Left lung (tissue), 4 donors: ENCODE measurements at regions not wholly inside any gene's neighbourhood (a gene's known extent, or its start where the extent isn't known, plus 50 kb on each side); places are given as distances from the start of the nearest gene placed in this dataset.
A peak's percentile ranks its signal among the peaks of the same experiment; 100 is the strongest.
"Not testable (repeated sequence)": the region's sequence is repeated elsewhere in the genome, so short reads cannot be mapped to it uniquely, and the experiment has no call there.

Experiments
- ATAC-seq: fragments of 200-7000 bp; cut with Tn5 transposase; one replicate; pipeline ENCODE4 v1.9.1; 2020; ENCODE audit warnings: moderate library complexity
- DNase-seq, 4 donors: peaks; one replicate each; pipeline ENCODE4 v3.0.0-alpha.2; 2013 to 2020
- H3K27ac ChIP-seq, 2 donors: fragments of 200-600 bp; sonication (generic) in 1 of 2; one replicate each; pipeline versions ENCODE4 v1.5.0 to v1.8.0; 2020 to 2021
- H3K27me3 ChIP-seq, 2 donors: fragments of 200-600 bp; sonication (generic) in 1 of 2; one replicate each; pipeline versions ENCODE4 v1.5.0 to v1.8.0; 2020 to 2021
- H3K36me3 ChIP-seq, 2 donors: fragments of 200-600 bp; sonication (generic) in 1 of 2; one replicate each; pipeline versions ENCODE4 v1.5.0 to v1.8.0; 2020 to 2021
- H3K4me1 ChIP-seq, 2 donors: fragments of 200-600 bp; one replicate each; pipeline ENCODE4 v1.8.0; 2021
- H3K4me3 ChIP-seq, 2 donors: fragments of 200-600 bp; sonication (generic) in 1 of 2; one replicate each; pipeline versions ENCODE4 v1.5.0 to v1.8.0; 2020 to 2021; ENCODE audit warnings: mild to moderate bottlenecking in 1 of 2
- H3K9me3 ChIP-seq, 2 donors: fragments of 200-600 bp; sonication (generic) in 1 of 2; one replicate each; pipeline versions ENCODE4 v1.5.0 to v1.8.0; 2020 to 2021
- intact Hi-C, 2 donors: fragments of 100-400 bp; cut with DNase I; formaldehyde crosslinking; loops; one replicate each; pipeline versions ENCODE4 v1.11.2 to v1.14.2; 2022
- TF ChIP-seq, protein P1 (sequence below), 2 donors: fragments of 200-600 bp; sonication (generic) in 1 of 2; IDR thresholded peaks; one replicate each; pipeline versions ENCODE4 v1.5.0 to v1.8.0; 2021; ENCODE audit warnings: antibody characterized with exemption in 2 of 2
- donor health status: DM: no; HTN: yes; CAD: no.
- donor health status: DM: no; HTN: no; CAD: no.

DNA sequence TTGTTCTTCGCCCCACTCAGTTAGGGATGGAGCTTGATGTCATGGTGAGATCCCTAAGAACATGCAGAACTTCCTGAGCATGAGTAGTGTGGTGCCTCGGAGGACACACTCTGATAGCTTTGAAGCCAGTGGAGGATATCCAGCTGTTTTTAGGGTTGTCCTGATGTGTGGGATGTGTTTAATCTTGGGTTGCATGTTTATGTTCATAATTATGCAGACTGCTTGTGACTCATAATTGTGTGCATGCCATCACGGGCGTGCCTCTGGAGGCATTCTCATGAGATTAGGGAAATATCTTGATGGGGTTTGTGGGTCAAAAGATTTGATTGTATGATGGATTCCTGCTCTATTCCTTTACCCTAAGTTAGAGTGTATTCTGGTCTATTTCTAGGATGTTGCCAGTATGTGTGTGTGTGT is 267.4 kb upstream of the PELI2 start:
- Histone ChIP-seq H3K9me3 (no peaks in the 10 kb centered on the region), H3K4me1 (no peaks in the 10 kb centered on the region), H3K4me3 (no peak overlapping the region), H3K27ac (no peak overlapping the region), H3K27me3 (no peaks in the 10 kb centered on the region), H3K36me3 (no peaks in the 10 kb centered on the region)
- TF ChIP-seq, protein P1, sequence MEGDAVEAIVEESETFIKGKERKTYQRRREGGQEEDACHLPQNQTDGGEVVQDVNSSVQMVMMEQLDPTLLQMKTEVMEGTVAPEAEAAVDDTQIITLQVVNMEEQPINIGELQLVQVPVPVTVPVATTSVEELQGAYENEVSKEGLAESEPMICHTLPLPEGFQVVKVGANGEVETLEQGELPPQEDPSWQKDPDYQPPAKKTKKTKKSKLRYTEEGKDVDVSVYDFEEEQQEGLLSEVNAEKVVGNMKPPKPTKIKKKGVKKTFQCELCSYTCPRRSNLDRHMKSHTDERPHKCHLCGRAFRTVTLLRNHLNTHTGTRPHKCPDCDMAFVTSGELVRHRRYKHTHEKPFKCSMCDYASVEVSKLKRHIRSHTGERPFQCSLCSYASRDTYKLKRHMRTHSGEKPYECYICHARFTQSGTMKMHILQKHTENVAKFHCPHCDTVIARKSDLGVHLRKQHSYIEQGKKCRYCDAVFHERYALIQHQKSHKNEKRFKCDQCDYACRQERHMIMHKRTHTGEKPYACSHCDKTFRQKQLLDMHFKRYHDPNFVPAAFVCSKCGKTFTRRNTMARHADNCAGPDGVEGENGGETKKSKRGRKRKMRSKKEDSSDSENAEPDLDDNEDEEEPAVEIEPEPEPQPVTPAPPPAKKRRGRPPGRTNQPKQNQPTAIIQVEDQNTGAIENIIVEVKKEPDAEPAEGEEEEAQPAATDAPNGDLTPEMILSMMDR (IDR thresholded peaks at IDR 0.05), result no peak
- ATAC-seq (peak; percentile 21), DNase-seq (no peak)
- intact Hi-C loops, result no loop called here

DNA sequence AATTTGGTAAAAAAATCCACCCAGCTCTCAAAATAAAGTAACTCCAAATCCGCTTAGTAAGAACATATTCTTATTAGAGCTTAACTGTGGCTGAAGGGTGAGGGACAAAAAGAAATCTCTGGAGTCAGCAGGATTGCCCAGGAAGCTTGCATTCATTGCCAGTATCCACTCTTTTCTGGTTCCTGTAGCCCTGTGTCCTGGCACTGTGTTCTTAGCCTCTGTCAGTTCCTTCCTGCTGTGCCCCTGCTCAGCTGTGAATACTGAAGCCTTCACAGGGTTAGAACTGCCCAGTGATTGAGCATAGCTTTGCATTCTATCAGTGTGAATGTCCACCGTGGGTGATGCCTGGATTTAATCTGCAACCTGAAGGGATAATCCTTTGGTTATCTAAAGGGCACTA is 266.9 kb upstream of the PELI2 start:
- ATAC-seq, result no peak
- H3K4me1 ChIP-seq, result no peaks in the 10 kb centered on the region
- DNase-seq, result no peak
- H3K27me3 ChIP-seq, result no peaks in the 10 kb centered on the region
- H3K27ac ChIP-seq, result no peak overlapping the region
- no peaks in the 10 kb centered on the region for H3K9me3 ChIP-seq
- TF ChIP-seq, protein P1 (IDR thresholded peaks at IDR 0.05), result no peak
- H3K4me3 ChIP-seq, result no peak overlapping the region
- H3K36me3 ChIP-seq, result no peaks in the 10 kb centered on the region
- intact Hi-C loops, result no loop called here

DNA sequence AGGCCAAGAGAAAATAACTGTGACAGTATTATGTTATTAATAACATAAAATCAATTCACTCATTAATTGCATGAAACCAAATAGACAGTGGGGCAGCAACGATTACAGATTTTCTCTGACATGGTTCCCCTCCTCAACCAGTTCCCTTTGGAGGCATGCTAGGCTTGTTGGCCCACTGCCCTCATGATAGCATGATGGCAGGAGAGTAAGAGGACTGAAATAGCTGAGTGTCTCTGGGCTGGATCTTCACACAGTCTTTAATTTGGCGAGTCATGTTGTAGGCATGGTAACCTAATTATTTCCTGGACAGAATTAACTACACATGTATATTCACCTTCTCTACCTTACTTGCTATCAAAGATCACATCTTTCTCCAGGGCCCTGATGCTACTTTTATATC is 266.2 kb upstream of the PELI2 start:
- no peaks in the 10 kb centered on the region for H3K27me3 ChIP-seq
- no peaks in the 10 kb centered on the region for H3K36me3 ChIP-seq
- DNase-seq (no peak), ATAC-seq (no peak)
- no peak overlapping the region for H3K27ac ChIP-seq
- no peak overlapping the region for H3K4me3 ChIP-seq
- no peaks in the 10 kb centered on the region for H3K9me3 ChIP-seq
- TF ChIP-seq, protein P1 (IDR thresholded peaks at IDR 0.05), result no peak
- H3K4me1 ChIP-seq, result no peaks in the 10 kb centered on the region
- intact Hi-C loops, result no loop called here

DNA sequence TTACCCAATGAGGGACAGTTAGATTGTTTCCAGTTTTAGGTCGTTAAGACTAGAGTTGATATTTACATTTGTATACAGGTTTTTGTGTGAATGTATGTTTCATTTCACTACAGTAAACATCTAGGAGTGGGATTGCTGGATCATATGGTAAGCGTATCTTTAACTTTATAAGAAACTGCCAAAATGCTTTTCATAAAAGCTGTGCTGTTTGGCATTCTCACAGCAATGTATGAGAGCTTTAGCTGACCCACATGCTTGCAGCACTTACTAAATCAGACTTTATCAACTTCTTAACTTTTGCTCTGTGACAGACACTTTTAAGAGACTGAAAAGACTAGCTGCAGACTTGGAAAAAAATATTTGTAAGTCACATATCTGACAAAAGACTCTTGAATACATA is 262.5 kb upstream of the PELI2 start:
- peak in 2 of 4 donors; percentile 19 to 28 for DNase-seq
- H3K4me3 ChIP-seq, result no peak overlapping the region
- no peak overlapping the region for H3K27ac ChIP-seq
- ATAC-seq, result no peak
- H3K36me3 ChIP-seq, result no peaks in the 10 kb centered on the region
- no peaks in the 10 kb centered on the region for H3K27me3 ChIP-seq
- no peaks in the 10 kb centered on the region for H3K4me1 ChIP-seq
- intact Hi-C loops, result no loop called here
- TF ChIP-seq, protein P1 (IDR thresholded peaks at IDR 0.05), result no peak
- H3K9me3 ChIP-seq, result peaks cover 0 to 15% of the 10 kb centered on the region in 2 donors

DNA sequence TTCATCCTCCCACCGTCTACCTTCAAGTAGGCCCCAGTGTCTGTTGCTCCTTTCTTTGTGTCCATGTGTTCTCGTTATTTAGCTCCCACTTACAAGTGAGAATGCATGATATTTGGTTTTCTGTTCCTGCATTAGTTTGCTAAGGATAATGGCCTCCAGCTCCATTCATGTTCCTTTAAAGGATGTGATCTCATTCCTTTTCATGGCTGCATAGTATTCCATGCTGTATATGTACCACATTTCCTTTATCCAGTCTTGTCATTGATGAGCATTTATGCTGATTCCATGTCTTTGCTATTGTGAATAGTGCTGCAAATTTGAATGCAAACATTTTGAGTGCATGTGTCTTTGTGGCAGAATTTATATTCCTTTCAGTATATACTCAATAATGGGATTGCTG is 259.6 kb upstream of the PELI2 start:
- ATAC-seq (no peak), DNase-seq (no peak)
- intact Hi-C loops, result no loop called here
- Histone ChIP-seq H3K27ac (no peak overlapping the region), H3K36me3 (no peaks in the 10 kb centered on the region), H3K9me3 (peaks cover 0 to 27% of the 10 kb centered on the region in 2 donors), H3K4me1 (no peaks in the 10 kb centered on the region), H3K4me3 (no peak overlapping the region), H3K27me3 (no peaks in the 10 kb centered on the region)
- TF ChIP-seq, protein P1 (IDR thresholded peaks at IDR 0.05), result no peak

DNA sequence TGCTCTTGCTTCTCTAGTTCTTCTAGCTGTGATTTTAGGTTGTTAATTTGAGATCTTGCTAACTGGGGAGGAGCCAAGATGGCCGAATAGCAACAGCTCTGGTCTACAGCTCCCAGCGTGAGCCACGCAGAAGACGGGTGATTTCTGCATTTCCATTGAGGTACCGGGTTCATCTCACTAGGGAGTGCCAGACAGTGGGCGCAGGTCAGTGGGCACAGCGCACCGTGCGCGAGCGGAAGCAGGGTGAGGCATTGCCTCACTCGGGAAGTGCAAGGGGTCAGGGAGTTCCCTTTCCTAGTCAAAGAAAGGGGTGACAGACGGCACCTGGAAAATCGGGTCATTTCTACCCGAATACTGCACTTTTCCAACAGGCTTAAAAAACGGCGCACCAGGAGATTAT is 256.6 kb upstream of the PELI2 start:
- H3K4me3 ChIP-seq, H3K27me3 ChIP-seq, H3K36me3 ChIP-seq, H3K27ac ChIP-seq, intact Hi-C loops, DNase-seq, H3K4me1 ChIP-seq, ATAC-seq: not testable (repeated sequence)
- H3K9me3 ChIP-seq, result peaks cover 0 to 41% of the 10 kb centered on the region in 2 donors
